ENCODE measurements at regions not wholly inside any gene's neighbourhood (a gene's known extent, or its start where the extent isn't known, plus 50 kb on each side); places are given as distances from the start of the nearest gene placed in this dataset.

DNA sequence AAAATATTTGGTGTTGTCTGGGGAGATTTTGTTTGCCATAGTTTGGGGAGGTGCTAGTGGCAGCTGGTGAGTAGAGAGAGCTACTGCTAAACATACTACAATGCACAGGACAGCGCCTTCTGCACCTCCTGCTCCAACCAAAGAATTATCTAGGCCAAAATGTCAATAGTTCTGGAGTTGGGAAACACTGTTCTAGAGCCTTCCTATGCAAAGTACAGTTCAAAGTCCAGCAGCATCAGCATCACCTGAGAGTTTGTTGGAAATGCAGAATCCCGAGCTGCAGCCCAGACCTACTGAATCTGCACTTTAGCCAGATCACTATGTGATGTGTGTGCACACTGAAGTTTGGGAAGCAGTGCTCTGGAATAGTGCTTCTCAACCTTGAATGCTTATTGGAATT is 290.7 kb downstream of the TCF7L2 start:
- ChIA-PET POLR2A (no interaction called here), CTCF (no interaction called here)
- Histone ChIP-seq H3K4me3 (ENCODE audit: low read depth in 2 of 2, low read length in 1 of 2) (no peak overlapping the region), H4K20me1 (ENCODE audit: insufficient read depth) (no peaks in the 10 kb centered on the region), H3K9me3 (no peaks in the 10 kb centered on the region), H2AFZ (ENCODE audit: low read depth) (no peak overlapping the region), H3K9ac (no peak overlapping the region), H3K36me3 (replicated peaks in 1 of 2; ENCODE audit: control insufficient read depth in 1 of 2, insufficient read depth in 2 of 2, low read length in 1 of 2) (no peaks in the 10 kb centered on the region), H3F3A (replicated peaks; ENCODE audit: insufficient read depth) (no peaks in the 10 kb centered on the region), H3K79me2 (ENCODE audit: insufficient read depth) (no peaks in the 10 kb centered on the region), H3K9me2 (no peaks in the 10 kb centered on the region), H3K4me1 (ENCODE audit: control insufficient read depth in 1 of 2, insufficient read depth in 2 of 2, low read depth in 1 of 2, low read length in 1 of 2) (peaks cover 0 to 9% of the 10 kb centered on the region in 2 experiments; a peak in 1 of 4 replicates), H3K4me2 (no peak overlapping the region), H3K27me3 (ENCODE audit: insufficient read depth) (no peaks in the 10 kb centered on the region; the same call in 1 of the 2 replicates), H3K27ac (ENCODE audit: low read depth in 2 of 2, low read length in 1 of 2) (no peak overlapping the region)
- no peak for TF ChIP-seq FOXJ3 (CRISPR knock-in tag; IDR thresholded peaks at IDR 0.05)
- TF ChIP-seq, protein P1, sequence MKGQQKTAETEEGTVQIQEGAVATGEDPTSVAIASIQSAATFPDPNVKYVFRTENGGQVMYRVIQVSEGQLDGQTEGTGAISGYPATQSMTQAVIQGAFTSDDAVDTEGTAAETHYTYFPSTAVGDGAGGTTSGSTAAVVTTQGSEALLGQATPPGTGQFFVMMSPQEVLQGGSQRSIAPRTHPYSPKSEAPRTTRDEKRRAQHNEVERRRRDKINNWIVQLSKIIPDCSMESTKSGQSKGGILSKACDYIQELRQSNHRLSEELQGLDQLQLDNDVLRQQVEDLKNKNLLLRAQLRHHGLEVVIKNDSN (IDR thresholded peaks at IDR 0.05; ENCODE audit: borderline replicate concordance, low read depth), result no peak
- TF ChIP-seq, protein P2, sequence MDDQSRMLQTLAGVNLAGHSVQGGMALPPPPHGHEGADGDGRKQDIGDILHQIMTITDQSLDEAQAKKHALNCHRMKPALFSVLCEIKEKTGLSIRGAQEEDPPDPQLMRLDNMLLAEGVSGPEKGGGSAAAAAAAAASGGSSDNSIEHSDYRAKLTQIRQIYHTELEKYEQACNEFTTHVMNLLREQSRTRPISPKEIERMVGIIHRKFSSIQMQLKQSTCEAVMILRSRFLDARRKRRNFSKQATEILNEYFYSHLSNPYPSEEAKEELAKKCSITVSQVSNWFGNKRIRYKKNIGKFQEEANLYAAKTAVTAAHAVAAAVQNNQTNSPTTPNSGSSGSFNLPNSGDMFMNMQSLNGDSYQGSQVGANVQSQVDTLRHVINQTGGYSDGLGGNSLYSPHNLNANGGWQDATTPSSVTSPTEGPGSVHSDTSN (IDR thresholded peaks at IDR 0.05), result no peak
- no peak for TF ChIP-seq SMC3 (IDR thresholded peaks at IDR 0.05; ENCODE audit: low read depth, low read length)
- no peak for TF ChIP-seq RCOR1 (IDR thresholded peaks at IDR 0.05; ENCODE audit: low read length)
- TF ChIP-seq, protein P3, sequence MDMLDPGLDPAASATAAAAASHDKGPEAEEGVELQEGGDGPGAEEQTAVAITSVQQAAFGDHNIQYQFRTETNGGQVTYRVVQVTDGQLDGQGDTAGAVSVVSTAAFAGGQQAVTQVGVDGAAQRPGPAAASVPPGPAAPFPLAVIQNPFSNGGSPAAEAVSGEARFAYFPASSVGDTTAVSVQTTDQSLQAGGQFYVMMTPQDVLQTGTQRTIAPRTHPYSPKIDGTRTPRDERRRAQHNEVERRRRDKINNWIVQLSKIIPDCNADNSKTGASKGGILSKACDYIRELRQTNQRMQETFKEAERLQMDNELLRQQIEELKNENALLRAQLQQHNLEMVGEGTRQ (IDR thresholded peaks at IDR 0.05; ENCODE audit: borderline replicate concordance, low read depth, low read length), result no peak
- no peak for TF ChIP-seq TCF12 (IDR thresholded peaks at IDR 0.05)
- TF ChIP-seq TEAD4 (IDR thresholded peaks at IDR 0.05; ENCODE audit: borderline replicate concordance, insufficient read depth), result no peak
- no peak for TF ChIP-seq NRF1 (IDR thresholded peaks at IDR 0.05; ENCODE audit: low read depth, low read length)
- no peak for TF ChIP-seq RAD21 (IDR thresholded peaks at IDR 0.05; ENCODE audit: low read length)
- TF ChIP-seq SIN3A (IDR thresholded peaks at IDR 0.05; ENCODE audit: borderline replicate concordance, low read depth, low read length), result no peak
- TF ChIP-seq YY1 (IDR thresholded peaks at IDR 0.05; ENCODE audit: low read depth), result no peak
- TF ChIP-seq JUND (IDR thresholded peaks at IDR 0.05), result no peak
- TF ChIP-seq ELF1 (IDR thresholded peaks at IDR 0.05), result no peak
- TF ChIP-seq, protein P4, sequence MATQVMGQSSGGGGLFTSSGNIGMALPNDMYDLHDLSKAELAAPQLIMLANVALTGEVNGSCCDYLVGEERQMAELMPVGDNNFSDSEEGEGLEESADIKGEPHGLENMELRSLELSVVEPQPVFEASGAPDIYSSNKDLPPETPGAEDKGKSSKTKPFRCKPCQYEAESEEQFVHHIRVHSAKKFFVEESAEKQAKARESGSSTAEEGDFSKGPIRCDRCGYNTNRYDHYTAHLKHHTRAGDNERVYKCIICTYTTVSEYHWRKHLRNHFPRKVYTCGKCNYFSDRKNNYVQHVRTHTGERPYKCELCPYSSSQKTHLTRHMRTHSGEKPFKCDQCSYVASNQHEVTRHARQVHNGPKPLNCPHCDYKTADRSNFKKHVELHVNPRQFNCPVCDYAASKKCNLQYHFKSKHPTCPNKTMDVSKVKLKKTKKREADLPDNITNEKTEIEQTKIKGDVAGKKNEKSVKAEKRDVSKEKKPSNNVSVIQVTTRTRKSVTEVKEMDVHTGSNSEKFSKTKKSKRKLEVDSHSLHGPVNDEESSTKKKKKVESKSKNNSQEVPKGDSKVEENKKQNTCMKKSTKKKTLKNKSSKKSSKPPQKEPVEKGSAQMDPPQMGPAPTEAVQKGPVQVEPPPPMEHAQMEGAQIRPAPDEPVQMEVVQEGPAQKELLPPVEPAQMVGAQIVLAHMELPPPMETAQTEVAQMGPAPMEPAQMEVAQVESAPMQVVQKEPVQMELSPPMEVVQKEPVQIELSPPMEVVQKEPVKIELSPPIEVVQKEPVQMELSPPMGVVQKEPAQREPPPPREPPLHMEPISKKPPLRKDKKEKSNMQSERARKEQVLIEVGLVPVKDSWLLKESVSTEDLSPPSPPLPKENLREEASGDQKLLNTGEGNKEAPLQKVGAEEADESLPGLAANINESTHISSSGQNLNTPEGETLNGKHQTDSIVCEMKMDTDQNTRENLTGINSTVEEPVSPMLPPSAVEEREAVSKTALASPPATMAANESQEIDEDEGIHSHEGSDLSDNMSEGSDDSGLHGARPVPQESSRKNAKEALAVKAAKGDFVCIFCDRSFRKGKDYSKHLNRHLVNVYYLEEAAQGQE (IDR thresholded peaks at IDR 0.05; ENCODE audit: low read depth, low read length), result no peak
- no peak for DNase-seq
- WGBS (ENCODE audit: low lambda C conversion rate), result 34% methylated on average over 2 of the region's 2 CpGs
